ENCODE measurements at regions not wholly inside any gene's neighbourhood (a gene's known extent, or its start where the extent isn't known, plus 50 kb on each side); places are given as distances from the start of the nearest gene placed in this dataset.

DNA sequence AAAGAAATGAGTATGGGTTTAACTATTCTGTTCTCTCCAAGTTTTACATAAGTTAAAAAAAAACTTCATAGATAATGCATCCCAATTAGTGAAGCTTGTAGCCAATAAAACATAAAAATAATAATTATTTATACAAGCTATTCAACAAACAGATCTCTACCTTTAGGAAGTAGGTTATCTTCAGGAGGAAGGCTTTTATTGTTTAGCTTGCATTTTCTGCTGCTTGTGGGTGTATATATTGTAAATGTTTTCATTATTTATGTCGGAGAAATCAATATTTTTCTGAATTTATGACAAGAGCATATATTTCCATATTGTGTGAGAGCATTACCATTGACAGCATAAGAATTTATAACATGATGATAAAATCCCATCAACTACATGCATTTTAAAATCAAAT is 208.3 kb downstream of the TRAM1L1 start:
- H3K4me1 ChIP-seq (ENCODE audit: control insufficient read depth in 5 of 5, insufficient read depth in 5 of 5, low read length in 5 of 5): no peaks in the 10 kb centered on the region
- TF ChIP-seq, protein P1, sequence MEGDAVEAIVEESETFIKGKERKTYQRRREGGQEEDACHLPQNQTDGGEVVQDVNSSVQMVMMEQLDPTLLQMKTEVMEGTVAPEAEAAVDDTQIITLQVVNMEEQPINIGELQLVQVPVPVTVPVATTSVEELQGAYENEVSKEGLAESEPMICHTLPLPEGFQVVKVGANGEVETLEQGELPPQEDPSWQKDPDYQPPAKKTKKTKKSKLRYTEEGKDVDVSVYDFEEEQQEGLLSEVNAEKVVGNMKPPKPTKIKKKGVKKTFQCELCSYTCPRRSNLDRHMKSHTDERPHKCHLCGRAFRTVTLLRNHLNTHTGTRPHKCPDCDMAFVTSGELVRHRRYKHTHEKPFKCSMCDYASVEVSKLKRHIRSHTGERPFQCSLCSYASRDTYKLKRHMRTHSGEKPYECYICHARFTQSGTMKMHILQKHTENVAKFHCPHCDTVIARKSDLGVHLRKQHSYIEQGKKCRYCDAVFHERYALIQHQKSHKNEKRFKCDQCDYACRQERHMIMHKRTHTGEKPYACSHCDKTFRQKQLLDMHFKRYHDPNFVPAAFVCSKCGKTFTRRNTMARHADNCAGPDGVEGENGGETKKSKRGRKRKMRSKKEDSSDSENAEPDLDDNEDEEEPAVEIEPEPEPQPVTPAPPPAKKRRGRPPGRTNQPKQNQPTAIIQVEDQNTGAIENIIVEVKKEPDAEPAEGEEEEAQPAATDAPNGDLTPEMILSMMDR (IDR thresholded peaks at IDR 0.05; ENCODE audit: control extremely low read depth, extremely low read depth): no peak
- H3K36me3 ChIP-seq (ENCODE audit: control insufficient read depth in 4 of 4, insufficient read depth in 4 of 4, low read length in 4 of 4): no peaks in the 10 kb centered on the region
- H3K27me3 ChIP-seq (ENCODE audit: control insufficient read depth in 3 of 3, insufficient read depth in 3 of 3, low read length in 2 of 3): no peaks in the 10 kb centered on the region
- WGBS, 2 donors: 74 to 93% methylated on average over 1 of the region's 1 CpG
- no peak overlapping the region for H3K4me3 ChIP-seq
- DNase-seq (no peak), ATAC-seq (ENCODE audit: insufficient read depth, low FRiP score) (no peak)
- no peak overlapping the region for H3K27ac ChIP-seq (ENCODE audit: low read depth in 1 of 2, low read length in 1 of 2)
- H3K9ac ChIP-seq (ENCODE audit: insufficient read depth in 1 of 2, low read length in 2 of 2): no peak overlapping the region
- no peaks in the 10 kb centered on the region for H3K9me3 ChIP-seq (ENCODE audit: control insufficient read depth in 4 of 4, insufficient read depth in 3 of 4, low read length in 3 of 4)

DNA sequence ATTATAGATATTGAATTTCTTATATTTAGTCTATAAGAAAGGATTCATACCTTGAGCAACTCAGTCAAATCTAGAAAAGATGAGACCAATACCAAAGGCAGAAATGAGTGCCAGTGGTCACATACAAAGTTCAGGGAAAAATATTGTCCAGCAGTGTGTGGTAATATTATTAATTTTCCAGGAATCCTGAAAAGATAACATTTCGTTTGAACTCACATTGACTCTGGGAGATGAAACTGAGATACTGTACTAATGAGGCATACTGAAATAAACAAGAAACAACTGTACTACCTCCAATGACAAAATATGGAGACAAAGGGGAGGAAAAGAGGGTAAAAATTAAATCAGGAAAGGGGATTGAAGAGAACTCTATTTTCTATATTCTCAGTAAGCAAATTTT is 212.4 kb downstream of the TRAM1L1 start:
- H3K36me3 ChIP-seq (ENCODE audit: control insufficient read depth in 4 of 4, insufficient read depth in 4 of 4, low read length in 4 of 4): no peaks in the 10 kb centered on the region
- no peaks in the 10 kb centered on the region for H3K27me3 ChIP-seq (ENCODE audit: control insufficient read depth in 3 of 3, insufficient read depth in 3 of 3, low read length in 2 of 3)
- 41 to 70% methylated on average over 1 of the region's 1 CpG for WGBS, 2 donors
- no peaks in the 10 kb centered on the region for H3K9me3 ChIP-seq (ENCODE audit: control insufficient read depth in 4 of 4, insufficient read depth in 3 of 4, low read length in 3 of 4)
- TF ChIP-seq, protein P1 (IDR thresholded peaks at IDR 0.05; ENCODE audit: control extremely low read depth, extremely low read depth): no peak
- no peak for ATAC-seq (ENCODE audit: insufficient read depth, low FRiP score)
- H3K27ac ChIP-seq (ENCODE audit: low read depth in 1 of 2, low read length in 1 of 2): no peak overlapping the region
- H3K9ac ChIP-seq (ENCODE audit: insufficient read depth in 1 of 2, low read length in 2 of 2): no peak overlapping the region
- H3K4me1 ChIP-seq (ENCODE audit: control insufficient read depth in 5 of 5, insufficient read depth in 5 of 5, low read length in 5 of 5): no peaks in the 10 kb centered on the region
- H3K4me3 ChIP-seq: no peak overlapping the region
- no peak for DNase-seq

DNA sequence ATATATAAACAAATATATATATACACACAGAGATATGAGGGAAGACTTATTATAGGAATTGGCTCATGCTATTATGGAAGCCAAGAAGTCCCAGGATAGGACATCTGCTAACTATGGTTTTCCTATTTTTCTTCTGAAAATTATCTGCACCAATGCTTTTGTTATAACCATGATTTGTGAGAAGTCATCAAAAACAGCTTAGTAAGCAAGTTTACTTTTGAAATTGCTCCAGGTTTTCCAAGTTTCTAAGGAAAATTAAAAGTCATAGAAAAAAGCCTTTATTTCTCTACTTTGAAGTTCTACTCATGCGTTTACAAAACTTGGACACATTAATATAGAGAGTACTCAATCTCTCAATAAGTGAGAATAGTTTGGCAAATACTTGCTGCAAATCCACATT is 213.1 kb downstream of the TRAM1L1 start:
- Histone ChIP-seq H3K27ac (ENCODE audit: low read depth in 1 of 2, low read length in 1 of 2) (no peak overlapping the region), H3K4me1 (ENCODE audit: control insufficient read depth in 5 of 5, insufficient read depth in 5 of 5, low read length in 5 of 5) (no peaks in the 10 kb centered on the region), H3K9me3 (ENCODE audit: control insufficient read depth in 4 of 4, insufficient read depth in 3 of 4, low read length in 3 of 4) (no peaks in the 10 kb centered on the region), H3K27me3 (ENCODE audit: control insufficient read depth in 3 of 3, insufficient read depth in 3 of 3, low read length in 2 of 3) (no peaks in the 10 kb centered on the region), H3K9ac (ENCODE audit: insufficient read depth in 1 of 2, low read length in 2 of 2) (no peak overlapping the region), H3K36me3 (ENCODE audit: control insufficient read depth in 4 of 4, insufficient read depth in 4 of 4, low read length in 4 of 4) (no peaks in the 10 kb centered on the region), H3K4me3 (no peak overlapping the region)
- ATAC-seq (ENCODE audit: insufficient read depth, low FRiP score) (no peak), DNase-seq (peak in 1 of 3 donors; percentile 1)
- TF ChIP-seq, protein P1 (IDR thresholded peaks at IDR 0.05; ENCODE audit: control extremely low read depth, extremely low read depth): no peak
- 73 to 76% methylated on average over 1 of the region's 1 CpG for WGBS, 2 donors

DNA sequence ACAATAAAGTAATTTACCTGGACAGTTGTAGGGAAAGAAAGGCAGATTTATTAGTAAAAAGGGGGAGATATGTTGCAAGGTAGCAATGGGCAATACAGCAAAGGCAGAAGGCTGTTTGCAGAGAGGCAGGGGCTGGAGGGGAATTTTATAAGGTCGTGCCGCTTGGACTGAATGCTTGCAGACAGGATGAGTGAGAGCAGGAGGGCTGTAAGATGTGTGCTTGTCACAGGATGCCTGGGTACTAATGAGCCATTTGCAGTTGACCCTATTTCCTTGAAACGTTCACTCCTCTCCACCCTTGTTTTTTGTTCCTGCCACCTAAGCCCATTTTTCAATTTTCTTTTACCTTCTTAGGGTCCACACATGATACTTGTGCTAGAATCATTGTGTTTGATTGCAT is 214.7 kb downstream of the TRAM1L1 start:
- Histone ChIP-seq H3K9me3 (ENCODE audit: control insufficient read depth in 4 of 4, insufficient read depth in 3 of 4, low read length in 3 of 4) (no peaks in the 10 kb centered on the region), H3K9ac (ENCODE audit: insufficient read depth in 1 of 2, low read length in 2 of 2) (no peak overlapping the region), H3K4me1 (ENCODE audit: control insufficient read depth in 5 of 5, insufficient read depth in 5 of 5, low read length in 5 of 5) (no peaks in the 10 kb centered on the region), H3K4me3 (no peak overlapping the region), H3K27ac (ENCODE audit: low read depth in 1 of 2, low read length in 1 of 2) (no peak overlapping the region), H3K36me3 (ENCODE audit: control insufficient read depth in 4 of 4, insufficient read depth in 4 of 4, low read length in 4 of 4) (no peaks in the 10 kb centered on the region), H3K27me3 (ENCODE audit: control insufficient read depth in 3 of 3, insufficient read depth in 3 of 3, low read length in 2 of 3) (no peaks in the 10 kb centered on the region)
- no peak for ATAC-seq (ENCODE audit: insufficient read depth, low FRiP score)
- TF ChIP-seq, protein P1 (IDR thresholded peaks at IDR 0.05; ENCODE audit: control extremely low read depth, extremely low read depth): no peak
- no peak for DNase-seq
- 41 to 63% methylated on average over 3 of the region's 3 CpGs for WGBS, 2 donors

All from lung (tissue), 11 donors.